Suprapubic skin (tissue), 4 donors: ENCODE measurements at regions not wholly inside any gene's neighbourhood (a gene's known extent, or its start where the extent isn't known, plus 50 kb on each side); places are given as distances from the start of the nearest gene placed in this dataset.

Source experiments
- DNase-seq, 2 donors: peaks; one replicate each; pipeline ENCODE4 v3.0.0-alpha.2; 2019; ENCODE audit warnings: low spot score in 2 of 2
- H3K27ac ChIP-seq: fragments of 200-600 bp; sonication (generic); one replicate; pipeline ENCODE4 v1.5.1; 2019
- H3K27me3 ChIP-seq: fragments of 200-600 bp; sonication (generic); one replicate; pipeline ENCODE4 v1.5.1; 2019
- H3K36me3 ChIP-seq: fragments of 200-600 bp; sonication (generic); one replicate; pipeline ENCODE4 v1.5.1; 2019
- H3K4me1 ChIP-seq: fragments of 200-600 bp; sonication (generic); one replicate; pipeline ENCODE4 v1.5.1; 2019
- H3K4me3 ChIP-seq: fragments of 200-600 bp; sonication (generic); one replicate; pipeline ENCODE4 v1.5.1; 2019; ENCODE audit warnings: mild to moderate bottlenecking
- H3K9me3 ChIP-seq: fragments of 200-600 bp; sonication (generic); one replicate; pipeline ENCODE4 v1.5.1; 2019
- CTCF ChIP-seq, 2 donors: fragments of 200-600 bp in 1 of 2; fragments of 450-650 bp in 1 of 2; sonication (generic) in 1 of 2; IDR thresholded peaks; one replicate each; pipeline ENCODE4 v1.5.1; 2016 to 2019; ENCODE audit warnings: antibody characterized with exemption in 2 of 2, mild to moderate bottlenecking in 1 of 2, moderate library complexity in 1 of 2
- EP300 ChIP-seq: sonication (generic); formaldehyde crosslinking; IDR thresholded peaks from one replicate; pipeline ENCODE4 v1.6.1; 2017; ENCODE audit warnings: antibody characterized with exemption
- POLR2A ChIP-seq, 2 donors: fragments of 450-650 bp; IDR thresholded peaks; one replicate each; pipeline ENCODE4 v1.6.1; 2017; ENCODE audit warnings: antibody characterized with exemption in 2 of 2, mild to moderate bottlenecking in 2 of 2, moderate library complexity in 2 of 2
- POLR2AphosphoS5 ChIP-seq, 3 donors: sonication (generic); formaldehyde crosslinking; IDR thresholded peaks; one replicate each; pipeline ENCODE4 v1.6.1; 2017; ENCODE audit warnings: antibody characterized with exemption in 3 of 3
- WGBS: methylation state at CpG from one replicate; pipeline ENCODE4 v1.1.5; 2018; 5-methylcytosine and 5-hydroxymethylcytosine counted together

- WGBS: 62% methylated on average over 2 of the region's 2 CpGs
Observed at GRCh38 chr18:67621049-67621713, 104.7 kb upstream of the DSEL start.

GRCh38 chr18:67618061-67618460, 101.5 kb upstream of the DSEL start:
- 71% methylated on average over 4 of the region's 4 CpGs for WGBS
- no peaks in the 10 kb centered on the region for H3K36me3 ChIP-seq

More at GRCh38 chr18:67621049-67621713, 104.7 kb upstream of the DSEL start:
- Histone ChIP-seq H3K4me1 (no peaks in the 10 kb centered on the region), H3K36me3 (no peaks in the 10 kb centered on the region), H3K27me3 (no peaks in the 10 kb centered on the region), H3K27ac (no peak overlapping the region), H3K4me3 (no peak overlapping the region), H3K9me3 (no peaks in the 10 kb centered on the region)
- TF ChIP-seq EP300: no peak
- TF ChIP-seq CTCF (IDR thresholded peaks at IDR 0.05): no peak
- no peak for TF ChIP-seq POLR2A (IDR thresholded peaks at IDR 0.05)
- TF ChIP-seq POLR2AphosphoS5 (IDR thresholded peaks at IDR 0.05): no peak
- DNase-seq: no peak

GRCh38 chr18:67615876-67616275, 99.4 kb upstream of the DSEL start:
- TF ChIP-seq EP300: no peak
- TF ChIP-seq POLR2AphosphoS5 (IDR thresholded peaks at IDR 0.05): no peak
- no peak for TF ChIP-seq CTCF (IDR thresholded peaks at IDR 0.05)
- TF ChIP-seq POLR2A (IDR thresholded peaks at IDR 0.05): no peak
- DNase-seq: no peak
- Histone ChIP-seq H3K4me1 (no peaks in the 10 kb centered on the region), H3K27me3 (no peaks in the 10 kb centered on the region), H3K9me3 (no peaks in the 10 kb centered on the region), H3K36me3 (no peaks in the 10 kb centered on the region), H3K27ac (no peak overlapping the region), H3K4me3 (no peak overlapping the region)
- 87% methylated on average over 3 of the region's 3 CpGs for WGBS

More at GRCh38 chr18:67618061-67618460, 101.5 kb upstream of the DSEL start:
- H3K4me3 ChIP-seq: no peak overlapping the region
- H3K27me3 ChIP-seq: no peaks in the 10 kb centered on the region
- no peaks in the 10 kb centered on the region for H3K4me1 ChIP-seq
- H3K27ac ChIP-seq: no peak overlapping the region
- no peaks in the 10 kb centered on the region for H3K9me3 ChIP-seq
- TF ChIP-seq POLR2A (IDR thresholded peaks at IDR 0.05): no peak
- TF ChIP-seq EP300: no peak
- TF ChIP-seq POLR2AphosphoS5 (IDR thresholded peaks at IDR 0.05): no peak
- no peak for TF ChIP-seq CTCF (IDR thresholded peaks at IDR 0.05)
- no peak for DNase-seq

GRCh38 chr18:67613731-67614130, 97.2 kb upstream of the DSEL start:
- TF ChIP-seq CTCF (IDR thresholded peaks at IDR 0.05) (no peak), POLR2A (IDR thresholded peaks at IDR 0.05) (no peak), EP300 (no peak), POLR2AphosphoS5 (IDR thresholded peaks at IDR 0.05) (no peak)
- Histone ChIP-seq H3K36me3 (no peaks in the 10 kb centered on the region), H3K27me3 (no peaks in the 10 kb centered on the region), H3K4me1 (no peaks in the 10 kb centered on the region), H3K9me3 (no peaks in the 10 kb centered on the region), H3K4me3 (no peak overlapping the region), H3K27ac (no peak overlapping the region)
- DNase-seq: no peak
- 92% methylated on average over 5 of the region's 5 CpGs for WGBS

- Histone ChIP-seq H3K4me3 (no peak overlapping the region), H3K4me1 (no peaks in the 10 kb centered on the region), H3K27ac (no peak overlapping the region), H3K27me3 (no peaks in the 10 kb centered on the region), H3K9me3 (no peaks in the 10 kb centered on the region), H3K36me3 (no peaks in the 10 kb centered on the region)
- WGBS: 96% methylated on average over 1 of the region's 1 CpG
- TF ChIP-seq POLR2AphosphoS5 (IDR thresholded peaks at IDR 0.05): no peak
- no peak for TF ChIP-seq POLR2A (IDR thresholded peaks at IDR 0.05)
- no peak for TF ChIP-seq CTCF (IDR thresholded peaks at IDR 0.05)
- no peak for TF ChIP-seq EP300
- DNase-seq: no peak
Observed at GRCh38 chr18:67612281-67612680, 95.8 kb upstream of the DSEL start.
